ENCODE measurements at regions not wholly inside any gene's neighbourhood (a gene's known extent, or its start where the extent isn't known, plus 50 kb on each side); places are given as distances from the start of the nearest gene placed in this dataset.

DNA sequence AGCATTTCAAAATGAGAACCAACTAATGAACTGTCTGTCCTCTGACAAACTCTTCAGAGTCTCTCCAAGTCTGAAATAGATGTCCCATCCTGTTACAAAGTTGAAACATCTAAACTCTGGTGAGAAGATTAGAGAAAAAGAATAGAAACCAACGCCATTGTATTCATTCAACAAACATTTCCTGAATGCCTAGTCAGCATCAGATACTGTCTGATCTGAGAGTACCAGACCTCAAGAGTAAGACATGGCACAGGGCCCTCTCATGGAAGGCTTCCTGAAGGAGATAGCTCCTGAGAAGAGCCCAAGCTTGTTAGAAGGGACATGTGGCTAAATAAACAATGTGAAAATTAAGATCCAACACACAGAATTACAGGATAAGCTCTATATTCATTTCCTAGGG lies 164.1 kb upstream of the LRRN1 start:
- TF ChIP-seq, protein P1, sequence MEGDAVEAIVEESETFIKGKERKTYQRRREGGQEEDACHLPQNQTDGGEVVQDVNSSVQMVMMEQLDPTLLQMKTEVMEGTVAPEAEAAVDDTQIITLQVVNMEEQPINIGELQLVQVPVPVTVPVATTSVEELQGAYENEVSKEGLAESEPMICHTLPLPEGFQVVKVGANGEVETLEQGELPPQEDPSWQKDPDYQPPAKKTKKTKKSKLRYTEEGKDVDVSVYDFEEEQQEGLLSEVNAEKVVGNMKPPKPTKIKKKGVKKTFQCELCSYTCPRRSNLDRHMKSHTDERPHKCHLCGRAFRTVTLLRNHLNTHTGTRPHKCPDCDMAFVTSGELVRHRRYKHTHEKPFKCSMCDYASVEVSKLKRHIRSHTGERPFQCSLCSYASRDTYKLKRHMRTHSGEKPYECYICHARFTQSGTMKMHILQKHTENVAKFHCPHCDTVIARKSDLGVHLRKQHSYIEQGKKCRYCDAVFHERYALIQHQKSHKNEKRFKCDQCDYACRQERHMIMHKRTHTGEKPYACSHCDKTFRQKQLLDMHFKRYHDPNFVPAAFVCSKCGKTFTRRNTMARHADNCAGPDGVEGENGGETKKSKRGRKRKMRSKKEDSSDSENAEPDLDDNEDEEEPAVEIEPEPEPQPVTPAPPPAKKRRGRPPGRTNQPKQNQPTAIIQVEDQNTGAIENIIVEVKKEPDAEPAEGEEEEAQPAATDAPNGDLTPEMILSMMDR (IDR thresholded peaks at IDR 0.05), result no peak
- TF ChIP-seq POLR2A (IDR thresholded peaks at IDR 0.05), result no peak

Measured in Peyer's patch (tissue), 4 donors.